Transverse colon (tissue), 4 donors: ENCODE measurements at regions not wholly inside any gene's neighbourhood (a gene's known extent, or its start where the extent isn't known, plus 50 kb on each side); places are given as distances from the start of the nearest gene placed in this dataset.

Experiments used
- CTCF ChIP-seq, 5 experiments: fragments of 200-600 bp in 3 of 5; fragments of 450-650 bp in 2 of 5; sonication (generic) in 3 of 5; IDR thresholded peaks; 1 replicate in 2 of 5; 2 replicates in 3 of 5; pipeline ENCODE4 v1.5.1; 2016 to 2017; ENCODE audit warnings: antibody characterized with exemption in 5 of 5, inconsistent platforms in 3 of 5, mild to moderate bottlenecking in 2 of 5, moderate library complexity in 1 of 5
- EP300 ChIP-seq: sonication (generic); formaldehyde crosslinking; IDR thresholded peaks from one replicate; pipeline ENCODE4 v1.6.1; 2017; ENCODE audit warnings: antibody characterized with exemption, low read depth
- POLR2A ChIP-seq: fragments of 450-650 bp; IDR thresholded peaks from one replicate; pipeline ENCODE4 v1.6.1; 2016; ENCODE audit warnings: antibody characterized with exemption, mild to moderate bottlenecking, moderate library complexity
- POLR2AphosphoS5 ChIP-seq, 3 donors: sonication (generic); formaldehyde crosslinking; IDR thresholded peaks; one replicate each; pipeline ENCODE4 v1.6.1; 2016; ENCODE audit warnings: antibody characterized with exemption in 3 of 3

- TF ChIP-seq EP300 = no peak
- TF ChIP-seq POLR2AphosphoS5 (IDR thresholded peaks at IDR 0.05) = peak in 2 of 3 donors; percentile 54 to 63
- peak; percentile 53 for TF ChIP-seq POLR2A
- TF ChIP-seq CTCF (IDR thresholded peaks at IDR 0.05) = peak in 2 of 5 experiments; percentile 34 to 46
Measured at GRCh38 chr14:49972131-49972671, 79.3 kb downstream of the ARF6 start.
